ENCODE measurements at regions not wholly inside any gene's neighbourhood (a gene's known extent, or its start where the extent isn't known, plus 50 kb on each side); places are given as distances from the start of the nearest gene placed in this dataset.

DNA sequence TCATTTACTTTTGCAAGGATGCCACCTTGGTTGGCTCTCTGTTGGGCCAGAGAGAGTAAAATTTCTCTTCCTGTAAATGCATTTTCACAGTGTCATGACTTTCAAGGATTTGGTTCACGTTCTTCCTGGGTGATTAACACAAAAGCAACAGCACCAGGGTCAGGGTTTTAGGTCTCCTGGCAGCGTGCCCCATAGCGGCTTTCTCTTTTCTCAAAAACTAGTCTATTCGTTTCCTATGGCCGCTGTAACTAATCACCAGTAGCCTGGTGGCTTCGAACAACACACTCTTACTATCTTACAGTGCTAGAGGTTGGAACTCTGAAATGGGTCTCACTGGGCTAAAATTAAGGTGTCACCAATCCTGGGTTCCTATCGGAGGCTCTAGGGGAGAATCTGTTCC, 56.3 kb upstream of the ACMSD start:
- TF ChIP-seq, protein P1, sequence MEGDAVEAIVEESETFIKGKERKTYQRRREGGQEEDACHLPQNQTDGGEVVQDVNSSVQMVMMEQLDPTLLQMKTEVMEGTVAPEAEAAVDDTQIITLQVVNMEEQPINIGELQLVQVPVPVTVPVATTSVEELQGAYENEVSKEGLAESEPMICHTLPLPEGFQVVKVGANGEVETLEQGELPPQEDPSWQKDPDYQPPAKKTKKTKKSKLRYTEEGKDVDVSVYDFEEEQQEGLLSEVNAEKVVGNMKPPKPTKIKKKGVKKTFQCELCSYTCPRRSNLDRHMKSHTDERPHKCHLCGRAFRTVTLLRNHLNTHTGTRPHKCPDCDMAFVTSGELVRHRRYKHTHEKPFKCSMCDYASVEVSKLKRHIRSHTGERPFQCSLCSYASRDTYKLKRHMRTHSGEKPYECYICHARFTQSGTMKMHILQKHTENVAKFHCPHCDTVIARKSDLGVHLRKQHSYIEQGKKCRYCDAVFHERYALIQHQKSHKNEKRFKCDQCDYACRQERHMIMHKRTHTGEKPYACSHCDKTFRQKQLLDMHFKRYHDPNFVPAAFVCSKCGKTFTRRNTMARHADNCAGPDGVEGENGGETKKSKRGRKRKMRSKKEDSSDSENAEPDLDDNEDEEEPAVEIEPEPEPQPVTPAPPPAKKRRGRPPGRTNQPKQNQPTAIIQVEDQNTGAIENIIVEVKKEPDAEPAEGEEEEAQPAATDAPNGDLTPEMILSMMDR (IDR thresholded peaks at IDR 0.05), result no peak
- no peak for TF ChIP-seq EP300 (IDR thresholded peaks at IDR 0.05)
- TF ChIP-seq POLR2AphosphoS5 (IDR thresholded peaks at IDR 0.05), result no peak
- TF ChIP-seq POLR2A (IDR thresholded peaks at IDR 0.05; ENCODE audit: low read depth), result no peak
